SK-N-SH (cell line): ENCODE measurements at regions not wholly inside any gene's neighbourhood (a gene's known extent, or its start where the extent isn't known, plus 50 kb on each side); places are given as distances from the start of the nearest gene placed in this dataset.

Source experiments
- CTCF ChIA-PET: fragments of 300-600, 350-600 bp; formaldehyde crosslinking; extraction: SDS; loops from one replicate; lab custom pipeline; 2021; lab: Yijun Ruan, JAX
- POLR2A ChIA-PET: fragments of 350-600 bp; sonication (Branson Sonifier 250); formaldehyde crosslinking; extraction: SDS; loops from one replicate; lab custom pipeline; 2020; ENCODE audit warnings: antibody characterized with exemption, inconsistent platforms; lab: Yijun Ruan, JAX
- DNase-seq: peaks from one replicate; pipeline ENCODE4 v3.0.0; 2012
- H2AFZ ChIP-seq: fragments of 200-600 bp; sonication (generic); 2 replicates; pipeline ENCODE4 v1.8.1; 2016; ENCODE audit warnings: antibody characterized with exemption, mild to moderate bottlenecking, low read depth
- H3F3A ChIP-seq: fragments of 200-600 bp; sonication (generic); replicated peaks from 2 replicates; pipeline ENCODE3; 2016; ENCODE audit warnings: antibody characterized with exemption, mild to moderate bottlenecking; ENCODE audit not compliant: insufficient read depth
- H3K27ac ChIP-seq, 2 experiments: fragments of 200-500 bp in 1 of 2; fragments of 200-600 bp in 1 of 2; sonication (Bioruptor generic) in 1 of 2; sonication (generic), shearing (Covaris generic) in 1 of 2; 2 replicates each; pipeline versions ENCODE4 v1.5.1 to v1.6.1; 2014 to 2016; ENCODE audit warnings: low read depth in 2 of 2, inconsistent platforms in 1 of 2, low read length in 1 of 2, mild to moderate bottlenecking in 1 of 2, mixed read lengths in 1 of 2
- H3K27me3 ChIP-seq: fragments of 200-600 bp; sonication (generic), shearing (Covaris generic); 2 replicates; pipeline ENCODE4 v1.6.1; 2016; ENCODE audit warnings: mixed run types; ENCODE audit not compliant: insufficient read depth
- H3K36me3 ChIP-seq, 2 experiments: fragments of 200-500 bp in 1 of 2; fragments of 200-600 bp in 1 of 2; sonication (Bioruptor generic) in 1 of 2; sonication (generic) in 1 of 2; replicated peaks in 1 of 2; 2 replicates each; pipeline versions ENCODE3 to v1.5.1; 2014 to 2016; ENCODE audit warnings: low read length in 1 of 2, mild to moderate bottlenecking in 1 of 2; ENCODE audit not compliant: insufficient read depth in 2 of 2, control insufficient read depth in 1 of 2
- H3K4me1 ChIP-seq, 2 experiments: fragments of 200-500 bp in 1 of 2; fragments of 200-600 bp in 1 of 2; sonication (Bioruptor generic) in 1 of 2; sonication (generic), shearing (Covaris generic) in 1 of 2; 2 replicates each; pipeline versions ENCODE4 v1.5.1 to v1.6.1; 2014 to 2016; ENCODE audit warnings: low read depth in 1 of 2, low read length in 1 of 2, mixed run types in 1 of 2; ENCODE audit not compliant: insufficient read depth in 2 of 2, control insufficient read depth in 1 of 2
- H3K4me2 ChIP-seq: fragments of 200-600 bp; sonication (generic), shearing (Covaris generic); 2 replicates; pipeline ENCODE4 v1.6.1; 2017; ENCODE audit warnings: mixed run types
- H3K4me3 ChIP-seq, 2 experiments: fragments of 200-500 bp in 1 of 2; fragments of 200-600 bp in 1 of 2; sonication (Bioruptor generic) in 1 of 2; sonication (generic), shearing (Covaris generic) in 1 of 2; 2 replicates each; pipeline versions ENCODE4 v1.5.1 to v1.8.1; 2014 to 2016; ENCODE audit warnings: low read depth in 2 of 2, inconsistent platforms in 1 of 2, low read length in 1 of 2, mild to moderate bottlenecking in 1 of 2, mixed read lengths in 1 of 2, moderate library complexity in 1 of 2
- H3K79me2 ChIP-seq: fragments of 200-600 bp; sonication (generic); 2 replicates; pipeline ENCODE4 v1.8.1; 2017; ENCODE audit warnings: mild to moderate bottlenecking; ENCODE audit not compliant: insufficient read depth
- H3K9ac ChIP-seq: fragments of 200-600 bp; sonication (generic); 2 replicates; pipeline ENCODE4 v1.6.1; 2017; ENCODE audit warnings: mixed run types
- H3K9me2 ChIP-seq: fragments of 200-600 bp; sonication (generic); 2 replicates; pipeline ENCODE4 v1.6.1; 2017; ENCODE audit warnings: mixed run types
- H3K9me3 ChIP-seq: fragments of 200-600 bp; sonication (generic); 2 replicates; pipeline ENCODE4 v1.6.1; 2017; ENCODE audit warnings: mixed run types, mild to moderate bottlenecking, moderate library complexity
- H4K20me1 ChIP-seq: fragments of 200-600 bp; sonication (generic); 2 replicates; pipeline ENCODE4 v1.6.1; 2017; ENCODE audit warnings: mild to moderate bottlenecking, mixed run types; ENCODE audit not compliant: insufficient read depth
- EP300 ChIP-seq, 2 experiments: IDR thresholded peaks; 2 replicates each; pipeline versions ENCODE4 v1.4.0 to v1.6.1; 2012; ENCODE audit warnings: borderline replicate concordance in 1 of 2, low read depth in 1 of 2, low read length in 1 of 2
- EZH2phosphoT487 ChIP-seq: fragments of 200-600 bp; sonication (generic); IDR thresholded peaks from 2 replicates; pipeline ENCODE4 v1.6.1; 2017; ENCODE audit warnings: low read depth, mixed run types, mild to moderate bottlenecking, antibody characterized with exemption, moderate library complexity, borderline replicate concordance
- FOSL2 ChIP-seq: IDR thresholded peaks from 2 replicates; pipeline ENCODE4 v1.4.0; 2012; ENCODE audit warnings: low read depth, mild to moderate bottlenecking, moderate library complexity, borderline replicate concordance
- GABPA ChIP-seq: IDR thresholded peaks from 2 replicates; pipeline ENCODE4 v1.4.0; 2012; ENCODE audit warnings: low read depth, mild to moderate bottlenecking
- JUND ChIP-seq: IDR thresholded peaks from 2 replicates; pipeline ENCODE4 v1.4.0; 2012
- NFIC ChIP-seq: IDR thresholded peaks from 2 replicates; pipeline ENCODE4 v1.4.0; 2012; ENCODE audit warnings: borderline replicate concordance
- NRF1 ChIP-seq: IDR thresholded peaks from 2 replicates; pipeline ENCODE4 v1.6.1; 2012; ENCODE audit warnings: low read depth, mild to moderate bottlenecking, low read length
- POLR2AphosphoS5 ChIP-seq: IDR thresholded peaks from 2 replicates; pipeline ENCODE4 v1.6.1; 2012; ENCODE audit warnings: low read depth, low read length
- RAD21 ChIP-seq: IDR thresholded peaks from 2 replicates; pipeline ENCODE4 v1.6.1; 2012; ENCODE audit warnings: mild to moderate bottlenecking, low read length
- RCOR1 ChIP-seq: fragments of 150-350 bp; IDR thresholded peaks from 2 replicates; pipeline ENCODE4 v1.6.1; 2017; ENCODE audit warnings: antibody characterized with exemption, low read length
- REST ChIP-seq: IDR thresholded peaks from 2 replicates; pipeline ENCODE4 v1.6.1; 2012; ENCODE audit warnings: mild to moderate bottlenecking, low read depth, low read length, moderate library complexity
- RXRA ChIP-seq: IDR thresholded peaks from 2 replicates; pipeline ENCODE4 v1.4.0; 2012; ENCODE audit warnings: low read depth, mild to moderate bottlenecking, borderline replicate concordance
- SIN3A ChIP-seq: IDR thresholded peaks from 2 replicates; pipeline ENCODE4 v1.6.1; 2012; ENCODE audit warnings: low read depth, mild to moderate bottlenecking, low read length, moderate library complexity, borderline replicate concordance
- SMC3 ChIP-seq: IDR thresholded peaks from 2 replicates; pipeline ENCODE4 v1.6.1; 2012; ENCODE audit warnings: low read depth, low read length, improper control_type of control experiment
- TAF1 ChIP-seq: IDR thresholded peaks from 2 replicates; pipeline ENCODE4 v1.6.1; 2012; ENCODE audit warnings: low read depth, mild to moderate bottlenecking, low read length, moderate library complexity, borderline replicate concordance
- TCF12 ChIP-seq: IDR thresholded peaks from 2 replicates; pipeline ENCODE4 v1.4.0; 2012
- USF2 ChIP-seq: fragments of 150-350 bp; IDR thresholded peaks from 2 replicates; pipeline ENCODE4 v1.6.1; 2017; ENCODE audit warnings: antibody characterized with exemption, low read length, low read depth, borderline replicate concordance
- YY1 ChIP-seq: IDR thresholded peaks from 2 replicates; pipeline ENCODE4 v1.4.0; 2012; ENCODE audit warnings: low read depth, mild to moderate bottlenecking
- ZBTB33 ChIP-seq: IDR thresholded peaks from 2 replicates; pipeline ENCODE4 v1.4.0; 2012; ENCODE audit warnings: low read depth, borderline replicate concordance
- whole genome bisulfite sequencing: methylation state at CpG from one replicate; pipeline ENCODE4 v1.1.6; 2017; ENCODE audit warnings: low lambda C conversion rate; 5-methylcytosine and 5-hydroxymethylcytosine counted together
- TF ChIP-seq, protein P1 (sequence below): IDR thresholded peaks from 2 replicates; pipeline ENCODE4 v1.4.0; 2012; ENCODE audit warnings: low read depth, borderline replicate concordance

GRCh38 chr4:165784672-165785071 is 88.4 kb upstream of the TLL1 start:
- CTCF ChIA-PET = no interaction called here
- Histone ChIP-seq H3K4me1 (no peaks in the 10 kb centered on the region), H3K9me2 (no peaks in the 10 kb centered on the region; the same call in 1 of the 2 replicates), H3K27me3 (no peaks in the 10 kb centered on the region), H3K9me3 (no peaks in the 10 kb centered on the region), H3F3A (no peaks in the 10 kb centered on the region), H3K4me2 (no peak overlapping the region), H4K20me1 (no peaks in the 10 kb centered on the region), H3K36me3 (no peaks in the 10 kb centered on the region), H2AFZ (no peak overlapping the region), H3K79me2 (no peaks in the 10 kb centered on the region), H3K4me3 (no peak overlapping the region), H3K9ac (no peak overlapping the region), H3K27ac (no peak overlapping the region)
- POLR2A ChIA-PET = no interaction called here
- WGBS = 0% methylated on average over 1 of the region's 1 CpG
- TF ChIP-seq YY1 (no peak), ZBTB33 (no peak), EP300 (IDR thresholded peaks at IDR 0.05; ENCODE audit: borderline replicate concordance in 1 of 2, low read depth in 1 of 2, low read length in 1 of 2) (no peak), RAD21 (no peak), SIN3A (no peak)
- TF ChIP-seq, protein P1, sequence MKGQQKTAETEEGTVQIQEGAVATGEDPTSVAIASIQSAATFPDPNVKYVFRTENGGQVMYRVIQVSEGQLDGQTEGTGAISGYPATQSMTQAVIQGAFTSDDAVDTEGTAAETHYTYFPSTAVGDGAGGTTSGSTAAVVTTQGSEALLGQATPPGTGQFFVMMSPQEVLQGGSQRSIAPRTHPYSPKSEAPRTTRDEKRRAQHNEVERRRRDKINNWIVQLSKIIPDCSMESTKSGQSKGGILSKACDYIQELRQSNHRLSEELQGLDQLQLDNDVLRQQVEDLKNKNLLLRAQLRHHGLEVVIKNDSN = no peak
- no peak for DNase-seq

DNA sequence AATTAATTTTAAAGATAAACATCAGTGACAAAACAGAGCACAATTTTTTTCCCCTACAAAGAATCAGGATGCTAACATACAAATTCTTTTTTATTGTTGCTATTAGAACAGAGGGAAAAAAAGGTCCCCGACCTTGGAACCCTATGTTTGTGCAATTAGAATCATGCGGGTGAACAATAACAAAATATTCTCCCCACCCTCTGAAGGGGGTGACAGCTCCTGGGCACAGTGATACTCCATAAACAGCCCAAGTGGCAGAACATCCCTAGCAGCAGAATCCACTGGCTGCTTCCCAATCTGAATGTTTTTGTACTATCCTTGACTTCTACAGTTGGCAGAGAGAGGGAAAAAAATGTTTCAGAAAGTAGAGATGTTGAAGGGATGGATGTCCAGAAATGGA is 87.7 kb upstream of the TLL1 start:
- Histone ChIP-seq H3K27ac (no peak overlapping the region), H3K4me2 (no peak overlapping the region), H3K36me3 (no peaks in the 10 kb centered on the region), H3K27me3 (no peaks in the 10 kb centered on the region), H3K9me2 (no peaks in the 10 kb centered on the region; the same call in 1 of the 2 replicates), H4K20me1 (no peaks in the 10 kb centered on the region), H3K9ac (no peak overlapping the region), H3K79me2 (no peaks in the 10 kb centered on the region), H3K4me1 (no peaks in the 10 kb centered on the region), H2AFZ (no peak overlapping the region), H3K9me3 (no peaks in the 10 kb centered on the region), H3K4me3 (no peak overlapping the region), H3F3A (no peaks in the 10 kb centered on the region)
- 7% methylated on average over 2 of the region's 2 CpGs for WGBS
- no peak for TF ChIP-seq YY1
- no peak for TF ChIP-seq EZH2phosphoT487
- TF ChIP-seq RAD21 = no peak
- TF ChIP-seq TCF12 = no peak
- no peak for TF ChIP-seq RXRA
- TF ChIP-seq RCOR1 = no peak
- TF ChIP-seq TAF1 = no peak
- TF ChIP-seq FOSL2 = no peak
- no peak for TF ChIP-seq JUND
- TF ChIP-seq USF2 = no peak
- TF ChIP-seq GABPA = no peak
- no peak for TF ChIP-seq REST
- TF ChIP-seq NRF1 = no peak
- no peak for TF ChIP-seq NFIC
- no peak for TF ChIP-seq SMC3
- TF ChIP-seq POLR2AphosphoS5 = no peak
- no peak for TF ChIP-seq ZBTB33
- DNase-seq = no peak
- POLR2A ChIA-PET = no interaction called here
- CTCF ChIA-PET = no interaction called here
